H7 (cell line): ENCODE measurements at regions not wholly inside any gene's neighbourhood (a gene's known extent, or its start where the extent isn't known, plus 50 kb on each side); places are given as distances from the start of the nearest gene placed in this dataset.
A peak's percentile ranks its signal among the peaks of the same experiment; 100 is the strongest.

Source experiments
- DNase-seq: peaks from one replicate; pipeline ENCODE4 v3.0.0; 2012
- H3K27me3 ChIP-seq: 2 replicates; pipeline ENCODE4 v1.6.0; 2011; ENCODE audit warnings: mild to moderate bottlenecking, low read length; ENCODE audit not compliant: control insufficient read depth, insufficient read depth
- H3K36me3 ChIP-seq: replicated peaks from 2 replicates; pipeline ENCODE4 v1.5.1; 2011; ENCODE audit warnings: low read length; ENCODE audit not compliant: control insufficient read depth, insufficient read depth
- H3K4me3 ChIP-seq: 2 replicates; pipeline ENCODE4 v1.5.1; 2011; ENCODE audit warnings: low read depth, mild to moderate bottlenecking, control low read depth, low read length, moderate library complexity; ENCODE audit not compliant: insufficient read depth

GRCh38 chr1:234927971-234928640 lies 200.5 kb downstream of the TOMM20 start:
- no peaks in the 10 kb centered on the region for H3K36me3 ChIP-seq
- no peak overlapping the region for H3K4me3 ChIP-seq
- no peaks in the 10 kb centered on the region for H3K27me3 ChIP-seq
- DNase-seq, result no peak

GRCh38 chr1:234927312-234927970 lies 201.2 kb downstream of the TOMM20 start:
- H3K27me3 ChIP-seq, result no peaks in the 10 kb centered on the region
- H3K36me3 ChIP-seq, result no peaks in the 10 kb centered on the region
- no peak overlapping the region for H3K4me3 ChIP-seq
- DNase-seq, result no peak

DNA sequence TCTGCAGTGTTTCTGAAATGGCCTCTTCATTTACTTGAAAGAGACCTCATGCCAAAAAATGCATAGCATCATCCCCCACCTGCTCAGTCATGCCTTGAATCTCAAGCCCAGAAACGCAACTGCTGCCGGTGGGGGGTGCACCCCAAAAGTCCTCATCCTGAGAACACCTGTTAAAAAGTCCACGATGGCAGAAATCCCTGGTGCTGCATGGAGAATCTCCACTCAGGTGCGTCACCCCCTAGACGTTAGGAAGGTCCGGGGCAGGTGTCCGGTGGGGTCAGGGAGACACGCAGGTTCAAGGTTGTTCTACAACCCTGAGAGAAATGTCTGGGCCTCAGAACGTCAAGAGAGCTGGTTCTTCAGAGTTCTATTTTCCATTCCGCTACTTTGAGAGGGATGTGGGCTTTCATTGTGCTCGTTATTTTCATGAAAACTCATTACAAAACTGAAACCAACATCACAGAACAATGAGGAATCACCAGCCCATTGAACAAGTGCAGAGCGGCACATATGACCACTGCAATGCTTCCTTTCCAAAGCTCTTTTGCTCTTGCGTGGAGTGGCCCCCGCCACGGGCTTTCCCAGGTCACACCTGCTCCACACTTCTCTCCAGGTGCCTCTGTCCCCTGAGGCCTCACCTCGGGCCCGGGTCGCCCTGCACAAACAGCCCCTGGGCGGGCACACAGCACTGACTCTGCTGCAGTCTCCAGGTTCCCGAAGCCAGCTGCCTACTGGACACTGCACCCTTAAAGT lies 201.9 kb downstream of the TOMM20 start:
- Histone ChIP-seq H3K27me3 (no peaks in the 10 kb centered on the region), H3K36me3 (no peaks in the 10 kb centered on the region), H3K4me3 (no peak overlapping the region)
- no peak for DNase-seq

DNA sequence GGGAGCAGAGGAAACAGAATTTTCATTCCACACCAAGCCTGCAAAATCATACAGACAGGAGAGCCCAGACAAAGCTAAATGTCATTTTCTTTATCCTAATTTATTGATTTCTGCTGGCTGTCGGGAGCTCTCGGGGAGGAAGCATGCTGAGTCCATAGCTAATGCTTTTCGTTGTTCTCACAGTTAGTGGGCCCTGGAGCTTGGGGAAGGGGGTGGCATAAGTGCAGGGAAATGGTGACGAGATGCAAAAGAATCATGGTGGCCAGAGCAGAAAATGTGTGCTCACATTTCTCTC lies 202.4 kb downstream of the TOMM20 start:
- H3K36me3 ChIP-seq, result no peaks in the 10 kb centered on the region
- H3K4me3 ChIP-seq, result no peak overlapping the region
- H3K27me3 ChIP-seq, result no peaks in the 10 kb centered on the region
- peak; percentile 50 for DNase-seq

GRCh38 chr1:234925440-234926263 lies 203.0 kb downstream of the TOMM20 start:
- Histone ChIP-seq H3K36me3 (no peaks in the 10 kb centered on the region), H3K27me3 (no peaks in the 10 kb centered on the region), H3K4me3 (no peak overlapping the region)
- DNase-seq, result no peak

GRCh38 chr1:234924450-234925355 lies 203.9 kb downstream of the TOMM20 start:
- H3K36me3 ChIP-seq, result no peaks in the 10 kb centered on the region
- DNase-seq, result no peak
- H3K4me3 ChIP-seq, result no peak overlapping the region
- no peaks in the 10 kb centered on the region for H3K27me3 ChIP-seq

GRCh38 chr1:234923626-234924025 lies 205.0 kb downstream of the TOMM20 start:
- Histone ChIP-seq H3K4me3 (no peak overlapping the region), H3K36me3 (no peaks in the 10 kb centered on the region), H3K27me3 (no peaks in the 10 kb centered on the region)
- DNase-seq, result no peak

- no peak for DNase-seq
- Histone ChIP-seq H3K27me3 (no peaks in the 10 kb centered on the region), H3K4me3 (no peak overlapping the region), H3K36me3 (no peaks in the 10 kb centered on the region)
These were observed 205.7 kb downstream of the TOMM20 start for GRCh38 chr1:234922987-234923386.

- H3K4me3 ChIP-seq, result no peak overlapping the region
- no peaks in the 10 kb centered on the region for H3K27me3 ChIP-seq
- H3K36me3 ChIP-seq, result no peaks in the 10 kb centered on the region
- no peak for DNase-seq
These were observed 207.2 kb downstream of the TOMM20 start for GRCh38 chr1:234921266-234922062.

GRCh38 chr1:234920843-234921140 lies 207.8 kb downstream of the TOMM20 start:
- Histone ChIP-seq H3K4me3 (no peak overlapping the region), H3K36me3 (no peaks in the 10 kb centered on the region), H3K27me3 (no peaks in the 10 kb centered on the region)
- DNase-seq, result no peak

- no peak for DNase-seq
- no peaks in the 10 kb centered on the region for H3K27me3 ChIP-seq
- no peak overlapping the region for H3K4me3 ChIP-seq
- no peaks in the 10 kb centered on the region for H3K36me3 ChIP-seq
These were observed 208.3 kb downstream of the TOMM20 start for GRCh38 chr1:234920136-234920842.

DNA sequence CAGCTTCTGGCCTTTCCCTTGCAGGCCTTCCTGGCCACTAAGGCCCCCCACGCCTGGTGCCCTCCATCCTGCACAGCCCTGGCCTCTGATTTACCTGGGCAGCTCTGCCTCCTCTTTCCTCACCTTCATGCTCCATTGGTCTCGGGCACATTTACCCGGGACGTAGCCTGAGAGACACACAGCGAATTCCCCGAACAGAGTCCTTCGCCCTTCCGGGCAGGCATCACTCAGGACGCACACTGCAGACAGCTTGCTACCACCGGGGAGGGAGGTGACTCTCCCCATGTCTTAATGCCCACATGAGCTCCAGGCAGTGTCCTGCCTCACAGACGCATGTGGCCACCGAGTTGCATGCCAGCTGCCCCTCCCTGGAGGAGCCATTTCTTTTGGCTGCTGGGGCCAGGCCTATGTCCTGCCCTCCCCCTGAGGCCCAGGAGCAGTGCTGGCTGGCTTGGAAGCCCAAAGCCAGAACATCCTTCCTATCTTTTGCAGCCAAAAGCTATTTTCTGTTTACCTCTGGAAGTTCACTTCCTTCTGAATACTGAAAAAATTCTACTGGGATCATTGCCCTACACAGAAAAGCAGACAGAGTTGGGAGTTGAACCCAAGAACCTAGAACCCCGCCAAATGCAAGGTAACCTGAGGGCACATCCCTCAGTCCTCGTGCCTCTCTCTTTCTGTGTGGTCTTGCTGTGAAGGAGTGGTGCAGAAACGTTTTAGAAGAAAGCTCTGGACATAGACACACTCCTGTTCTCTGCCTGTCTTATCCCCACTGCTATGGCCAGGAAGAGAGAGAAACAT lies 209.5 kb downstream of the TOMM20 start:
- Histone ChIP-seq H3K36me3 (no peaks in the 10 kb centered on the region), H3K4me3 (no peak overlapping the region), H3K27me3 (peaks cover 4% of the 10 kb centered on the region; the same call in 1 of the 2 replicates)
- DNase-seq, result peak; percentile 38
